SK-N-DZ (cell line): ENCODE measurements at regions not wholly inside any gene's neighbourhood (a gene's known extent, or its start where the extent isn't known, plus 50 kb on each side); places are given as distances from the start of the nearest gene placed in this dataset.
A peak's percentile ranks its signal among the peaks of the same experiment; 100 is the strongest.

Experiments used
- DNase-seq: peaks from one replicate; pipeline ENCODE4 v3.0.0-alpha.2; 2015; ENCODE audit warnings: low spot score

GRCh38 chr9:89899573-89899972 is 294.8 kb downstream of the GADD45G start:
- no peak for DNase-seq

- DNase-seq = no peak
Measured at GRCh38 chr9:89901920-89902319, 297.1 kb downstream of the GADD45G start.

- DNase-seq = no peak
Measured at GRCh38 chr9:89902450-89903140, 297.8 kb downstream of the GADD45G start.

GRCh38 chr9:89903141-89903475 is 298.3 kb downstream of the GADD45G start:
- DNase-seq = no peak

GRCh38 chr9:89905606-89906338 is 301.0 kb downstream of the GADD45G start:
- no peak for DNase-seq

- no peak for DNase-seq
Measured at GRCh38 chr9:89911721-89912604, 307.2 kb downstream of the GADD45G start.

GRCh38 chr9:89912605-89912953 is 307.8 kb downstream of the GADD45G start:
- DNase-seq = no peak

- DNase-seq = no peak
Measured at GRCh38 chr9:89915187-89915586, 310.4 kb downstream of the GADD45G start.

GRCh38 chr9:89916001-89916597 is 311.3 kb downstream of the GADD45G start:
- no peak for DNase-seq

- DNase-seq = no peak
Measured at GRCh38 chr9:89917861-89918260, 313.0 kb downstream of the GADD45G start.

GRCh38 chr9:89919171-89919681 is 314.4 kb downstream of the GADD45G start:
- DNase-seq = peak; percentile 26

- no peak for DNase-seq
Measured at GRCh38 chr9:89920131-89920530, 315.3 kb downstream of the GADD45G start.

GRCh38 chr9:89920951-89921350 is 316.1 kb downstream of the GADD45G start:
- DNase-seq = no peak

GRCh38 chr9:89922099-89922498 is 317.3 kb downstream of the GADD45G start:
- DNase-seq = no peak

GRCh38 chr9:89923174-89923573 is 318.4 kb downstream of the GADD45G start:
- no peak for DNase-seq

GRCh38 chr9:89923961-89924504 is 319.2 kb downstream of the GADD45G start:
- no peak for DNase-seq

- DNase-seq = no peak
Measured at GRCh38 chr9:89924611-89925010, 319.8 kb downstream of the GADD45G start.

GRCh38 chr9:89926167-89926566 is 321.4 kb downstream of the GADD45G start:
- no peak for DNase-seq

- DNase-seq = no peak
Measured at GRCh38 chr9:89926691-89927220, 321.9 kb downstream of the GADD45G start.

- no peak for DNase-seq
Measured at GRCh38 chr9:89928106-89928505, 323.3 kb downstream of the GADD45G start.
